Ovary (tissue), 3 donors: ENCODE measurements at regions not wholly inside any gene's neighbourhood (a gene's known extent, or its start where the extent isn't known, plus 50 kb on each side); places are given as distances from the start of the nearest gene placed in this dataset.

Source experiments
- POLR2A ChIP-seq: fragments of 450-650 bp; IDR thresholded peaks from one replicate; pipeline ENCODE4 v1.6.1; 2017; ENCODE audit warnings: antibody characterized with exemption, mild to moderate bottlenecking, moderate library complexity
- TF ChIP-seq, protein P1 (sequence below), 3 donors: fragments of 450-650 bp in 2 of 3; fragments of 200-600 bp in 1 of 3; IDR thresholded peaks; one replicate each; pipeline versions ENCODE4 v1.5.1 to v1.8.0; 2016 to 2022; ENCODE audit warnings: antibody characterized with exemption in 3 of 3, mild to moderate bottlenecking in 1 of 3
- donor health status: DM: no; HTN: no; CAD: no.

DNA sequence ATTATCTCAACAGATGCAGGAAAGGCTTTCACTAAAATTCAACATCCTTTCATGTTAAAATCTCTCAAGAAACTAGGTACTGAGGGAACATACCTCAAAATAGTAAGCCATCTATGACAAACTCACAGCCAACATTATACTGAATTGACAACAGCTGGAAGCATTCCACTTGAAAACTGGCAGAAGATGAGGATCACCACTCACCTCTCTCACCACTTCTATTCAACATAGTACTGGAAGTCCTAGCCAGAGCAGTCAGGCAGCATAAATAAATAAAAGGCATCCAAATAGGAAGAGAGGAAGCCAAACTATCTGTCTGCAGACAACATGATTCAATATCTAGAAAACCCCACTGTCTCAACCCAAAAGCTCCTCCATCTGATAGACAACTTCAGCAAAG, 203.6 kb upstream of the GRAMD2B start:
- TF ChIP-seq POLR2A: no peak
- TF ChIP-seq, protein P1, sequence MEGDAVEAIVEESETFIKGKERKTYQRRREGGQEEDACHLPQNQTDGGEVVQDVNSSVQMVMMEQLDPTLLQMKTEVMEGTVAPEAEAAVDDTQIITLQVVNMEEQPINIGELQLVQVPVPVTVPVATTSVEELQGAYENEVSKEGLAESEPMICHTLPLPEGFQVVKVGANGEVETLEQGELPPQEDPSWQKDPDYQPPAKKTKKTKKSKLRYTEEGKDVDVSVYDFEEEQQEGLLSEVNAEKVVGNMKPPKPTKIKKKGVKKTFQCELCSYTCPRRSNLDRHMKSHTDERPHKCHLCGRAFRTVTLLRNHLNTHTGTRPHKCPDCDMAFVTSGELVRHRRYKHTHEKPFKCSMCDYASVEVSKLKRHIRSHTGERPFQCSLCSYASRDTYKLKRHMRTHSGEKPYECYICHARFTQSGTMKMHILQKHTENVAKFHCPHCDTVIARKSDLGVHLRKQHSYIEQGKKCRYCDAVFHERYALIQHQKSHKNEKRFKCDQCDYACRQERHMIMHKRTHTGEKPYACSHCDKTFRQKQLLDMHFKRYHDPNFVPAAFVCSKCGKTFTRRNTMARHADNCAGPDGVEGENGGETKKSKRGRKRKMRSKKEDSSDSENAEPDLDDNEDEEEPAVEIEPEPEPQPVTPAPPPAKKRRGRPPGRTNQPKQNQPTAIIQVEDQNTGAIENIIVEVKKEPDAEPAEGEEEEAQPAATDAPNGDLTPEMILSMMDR (IDR thresholded peaks at IDR 0.05): no peak
